ENCODE measurements at regions not wholly inside any gene's neighbourhood (a gene's known extent, or its start where the extent isn't known, plus 50 kb on each side); places are given as distances from the start of the nearest gene placed in this dataset.

GRCh38 chr1:29521811-29522580 lies 285.7 kb downstream of the PTPRU start:
- Histone ChIP-seq H3F3A (ENCODE audit: insufficient read depth, low read length, poor library complexity, severe bottlenecking) (no peaks in the 10 kb centered on the region), H3K9me2 (ENCODE audit: insufficient read depth, low read length) (no peaks in the 10 kb centered on the region), H3K4me3 (ENCODE audit: low read length) (no peak overlapping the region), H3K27ac (ENCODE audit: low read length) (no peak overlapping the region), H3K4me2 (ENCODE audit: low read length) (no peak overlapping the region), H3K36me3 (ENCODE audit: insufficient read depth, low read length) (no peaks in the 10 kb centered on the region), H4K20me1 (ENCODE audit: insufficient read depth) (no peaks in the 10 kb centered on the region), H3K79me2 (replicated peaks; ENCODE audit: insufficient read depth, low read length) (no peaks in the 10 kb centered on the region), H3K9me3 (ENCODE audit: low read length) (no peaks in the 10 kb centered on the region), H2AFZ (ENCODE audit: low read depth, low read length) (no peak overlapping the region), H3K9ac (ENCODE audit: low read length) (no peak overlapping the region), H3K27me3 (ENCODE audit: insufficient read depth, low read depth, low read length) (no peaks in the 10 kb centered on the region)
- TF ChIP-seq EP300 (conservative IDR thresholded peaks at IDR 0.05; ENCODE audit: poor library complexity, severe bottlenecking): no peak
- TF ChIP-seq TAF1 (IDR thresholded peaks at IDR 0.05; ENCODE audit: low read depth): no peak
- no peak for TF ChIP-seq CTCF (IDR thresholded peaks at IDR 0.05; ENCODE audit: poor library complexity, severe bottlenecking)
- no peak for TF ChIP-seq EZH2 (IDR thresholded peaks at IDR 0.05; ENCODE audit: borderline replicate concordance, insufficient read depth, low read length, poor library complexity, severe bottlenecking)
- no peak for TF ChIP-seq SMC3 (conservative IDR thresholded peaks at IDR 0.05; ENCODE audit: poor library complexity)
- TF ChIP-seq POLR2AphosphoS5 (IDR thresholded peaks at IDR 0.05): no peak
- TF ChIP-seq REST (IDR thresholded peaks at IDR 0.05; ENCODE audit: borderline replicate concordance): no peak
- TF ChIP-seq RAD21 (conservative IDR thresholded peaks at IDR 0.05): no peak
- no peak for TF ChIP-seq MXI1 (conservative IDR thresholded peaks at IDR 0.05; ENCODE audit: poor library complexity, severe bottlenecking)

GRCh38 chr1:29521438-29521715 lies 285.1 kb downstream of the PTPRU start:
- Histone ChIP-seq H3K27ac (ENCODE audit: low read length) (no peak overlapping the region), H3K79me2 (replicated peaks; ENCODE audit: insufficient read depth, low read length) (no peaks in the 10 kb centered on the region), H3K4me2 (ENCODE audit: low read length) (no peak overlapping the region), H3K9me2 (ENCODE audit: insufficient read depth, low read length) (no peaks in the 10 kb centered on the region), H2AFZ (ENCODE audit: low read depth, low read length) (no peak overlapping the region), H3K36me3 (ENCODE audit: insufficient read depth, low read length) (no peaks in the 10 kb centered on the region), H3K27me3 (ENCODE audit: insufficient read depth, low read depth, low read length) (no peaks in the 10 kb centered on the region), H3K9me3 (ENCODE audit: low read length) (no peaks in the 10 kb centered on the region), H3F3A (ENCODE audit: insufficient read depth, low read length, poor library complexity, severe bottlenecking) (no peaks in the 10 kb centered on the region), H3K9ac (ENCODE audit: low read length) (no peak overlapping the region), H3K4me3 (ENCODE audit: low read length) (no peak overlapping the region), H4K20me1 (ENCODE audit: insufficient read depth) (no peaks in the 10 kb centered on the region)
- TF ChIP-seq EZH2 (IDR thresholded peaks at IDR 0.05; ENCODE audit: borderline replicate concordance, insufficient read depth, low read length, poor library complexity, severe bottlenecking): no peak
- TF ChIP-seq MXI1 (conservative IDR thresholded peaks at IDR 0.05; ENCODE audit: poor library complexity, severe bottlenecking): no peak
- TF ChIP-seq TAF1 (IDR thresholded peaks at IDR 0.05; ENCODE audit: low read depth): no peak
- TF ChIP-seq REST (IDR thresholded peaks at IDR 0.05; ENCODE audit: borderline replicate concordance): no peak
- no peak for TF ChIP-seq SMC3 (conservative IDR thresholded peaks at IDR 0.05; ENCODE audit: poor library complexity)
- no peak for TF ChIP-seq RAD21 (conservative IDR thresholded peaks at IDR 0.05)
- TF ChIP-seq CTCF (IDR thresholded peaks at IDR 0.05; ENCODE audit: poor library complexity, severe bottlenecking): no peak
- no peak for TF ChIP-seq EP300 (conservative IDR thresholded peaks at IDR 0.05; ENCODE audit: poor library complexity, severe bottlenecking)
- TF ChIP-seq POLR2AphosphoS5 (IDR thresholded peaks at IDR 0.05): no peak

Data from neural cell (in vitro differentiated cells).